ENCODE measurements at regions not wholly inside any gene's neighbourhood (a gene's known extent, or its start where the extent isn't known, plus 50 kb on each side); places are given as distances from the start of the nearest gene placed in this dataset.
"Not testable (repeated sequence)": the region's sequence is repeated elsewhere in the genome, so short reads cannot be mapped to it uniquely, and the experiment has no call there.

- Histone ChIP-seq H3K4me3 (no peak overlapping the region), H3K4me1 (no peaks in the 10 kb centered on the region; the same call in 1 of the 2 replicates), H3K36me3 (replicated peaks) (no peaks in the 10 kb centered on the region), H3K9me3 (no peaks in the 10 kb centered on the region), H3K27me3 (ENCODE audit: low read depth) (peaks cover 6% of the 10 kb centered on the region; the same call in 1 of the 2 replicates)
- in situ Hi-C loops (cut with MboI; ENCODE audit: low sequenced_read_pairs), result loop anchor here (25.0 kb wide), 1 partner anchor 408 kb away; no protein-coding TSS in a partner anchor
- DNase-seq (ENCODE audit: low spot score in 2 of 2), result no peak
These were observed 62.7 kb upstream of the ABLIM1 start for GRCh38 chr10:114720685-114721278.

- in situ Hi-C loops (cut with MboI; ENCODE audit: low sequenced_read_pairs), result loop anchor here (25.0 kb wide), 1 partner anchor 410 kb away; no protein-coding TSS in a partner anchor
- not testable (repeated sequence) for H3K36me3 ChIP-seq (replicated peaks); H3K4me1 ChIP-seq; H3K27me3 ChIP-seq (ENCODE audit: low read depth); DNase-seq (ENCODE audit: low spot score in 2 of 2); H3K9me3 ChIP-seq; H3K4me3 ChIP-seq
These were observed 64.1 kb upstream of the ABLIM1 start for GRCh38 chr10:114722136-114722535.

GRCh38 chr10:114723361-114723760 lies 65.3 kb upstream of the ABLIM1 start:
- DNase-seq (ENCODE audit: low spot score in 2 of 2), result no peak
- Histone ChIP-seq H3K4me1 (no peaks in the 10 kb centered on the region; the same call in 1 of the 2 replicates), H3K4me3 (no peak overlapping the region), H3K9me3 (no peaks in the 10 kb centered on the region), H3K36me3 (replicated peaks) (no peaks in the 10 kb centered on the region), H3K27me3 (ENCODE audit: low read depth) (no peaks in the 10 kb centered on the region)
- in situ Hi-C loops (cut with MboI; ENCODE audit: low sequenced_read_pairs), result loop anchor here (25.0 kb wide), 1 partner anchor 411 kb away; no protein-coding TSS in a partner anchor

GRCh38 chr10:114723991-114724715 lies 66.1 kb upstream of the ABLIM1 start:
- H3K27me3 ChIP-seq (ENCODE audit: low read depth), result no peaks in the 10 kb centered on the region
- H3K4me1 ChIP-seq, result no peaks in the 10 kb centered on the region; the same call in 1 of the 2 replicates
- DNase-seq (ENCODE audit: low spot score in 2 of 2), result no peak
- H3K36me3 ChIP-seq (replicated peaks), result no peaks in the 10 kb centered on the region
- no peaks in the 10 kb centered on the region for H3K9me3 ChIP-seq
- no peak overlapping the region for H3K4me3 ChIP-seq
- in situ Hi-C loops (cut with MboI; ENCODE audit: low sequenced_read_pairs), result loop anchor here (25.0 kb wide), 1 partner anchor 412 kb away; no protein-coding TSS in a partner anchor

GRCh38 chr10:114724716-114725106 lies 66.6 kb upstream of the ABLIM1 start:
- Histone ChIP-seq H3K36me3 (replicated peaks) (no peaks in the 10 kb centered on the region), H3K4me3 (no peak overlapping the region), H3K4me1 (no peaks in the 10 kb centered on the region; the same call in 1 of the 2 replicates), H3K9me3 (no peaks in the 10 kb centered on the region), H3K27me3 (ENCODE audit: low read depth) (no peaks in the 10 kb centered on the region)
- DNase-seq (ENCODE audit: low spot score in 2 of 2), result no peak
- in situ Hi-C loops (cut with MboI; ENCODE audit: low sequenced_read_pairs), result loop anchor here (25.0 kb wide), 1 partner anchor 412 kb away; no protein-coding TSS in a partner anchor

GRCh38 chr10:114726820-114727271 lies 68.8 kb upstream of the ABLIM1 start:
- no peak for DNase-seq (ENCODE audit: low spot score in 2 of 2)
- H3K36me3 ChIP-seq (replicated peaks), result no peaks in the 10 kb centered on the region
- H3K4me1 ChIP-seq, result no peaks in the 10 kb centered on the region; the same call in 1 of the 2 replicates
- no peaks in the 10 kb centered on the region for H3K27me3 ChIP-seq (ENCODE audit: low read depth)
- H3K9me3 ChIP-seq, result no peaks in the 10 kb centered on the region
- H3K4me3 ChIP-seq, result no peak overlapping the region
- in situ Hi-C loops (cut with MboI; ENCODE audit: low sequenced_read_pairs), result no loop called here

GRCh38 chr10:114728325-114728724 lies 70.2 kb upstream of the ABLIM1 start:
- no peaks in the 10 kb centered on the region for H3K27me3 ChIP-seq (ENCODE audit: low read depth)
- no peaks in the 10 kb centered on the region; the same call in 1 of the 2 replicates for H3K4me1 ChIP-seq
- no peaks in the 10 kb centered on the region for H3K9me3 ChIP-seq
- H3K36me3 ChIP-seq (replicated peaks), result no peaks in the 10 kb centered on the region
- H3K4me3 ChIP-seq, result no peak overlapping the region
- no peak for DNase-seq (ENCODE audit: low spot score in 2 of 2)
- in situ Hi-C loops (cut with MboI; ENCODE audit: low sequenced_read_pairs), result no loop called here

GRCh38 chr10:114729103-114729659 lies 71.1 kb upstream of the ABLIM1 start:
- Histone ChIP-seq H3K4me3 (no peak overlapping the region), H3K4me1 (no peaks in the 10 kb centered on the region), H3K27me3 (ENCODE audit: low read depth) (no peaks in the 10 kb centered on the region), H3K9me3 (no peaks in the 10 kb centered on the region), H3K36me3 (replicated peaks) (no peaks in the 10 kb centered on the region)
- DNase-seq (ENCODE audit: low spot score in 2 of 2), result no peak
- in situ Hi-C loops (cut with MboI; ENCODE audit: low sequenced_read_pairs), result no loop called here

GRCh38 chr10:114730291-114730690 lies 72.2 kb upstream of the ABLIM1 start:
- no peak for DNase-seq (ENCODE audit: low spot score in 2 of 2)
- Histone ChIP-seq H3K4me3 (no peak overlapping the region), H3K36me3 (replicated peaks) (no peaks in the 10 kb centered on the region), H3K9me3 (no peaks in the 10 kb centered on the region), H3K27me3 (ENCODE audit: low read depth) (no peaks in the 10 kb centered on the region), H3K4me1 (no peaks in the 10 kb centered on the region)
- in situ Hi-C loops (cut with MboI; ENCODE audit: low sequenced_read_pairs), result no loop called here

- no peak for DNase-seq (ENCODE audit: low spot score in 2 of 2)
- Histone ChIP-seq H3K9me3 (no peaks in the 10 kb centered on the region), H3K27me3 (ENCODE audit: low read depth) (no peaks in the 10 kb centered on the region), H3K4me3 (no peak overlapping the region), H3K4me1 (no peaks in the 10 kb centered on the region), H3K36me3 (replicated peaks) (no peaks in the 10 kb centered on the region)
- in situ Hi-C loops (cut with MboI; ENCODE audit: low sequenced_read_pairs), result no loop called here
These were observed 74.9 kb upstream of the ABLIM1 start for GRCh38 chr10:114732931-114733330.

- Histone ChIP-seq H3K9me3 (no peaks in the 10 kb centered on the region), H3K4me3 (no peak overlapping the region), H3K4me1 (no peaks in the 10 kb centered on the region), H3K36me3 (replicated peaks) (no peaks in the 10 kb centered on the region), H3K27me3 (ENCODE audit: low read depth) (peaks cover 3% of the 10 kb centered on the region; the same call in 1 of the 2 replicates)
- no peak for DNase-seq (ENCODE audit: low spot score in 2 of 2)
- in situ Hi-C loops (cut with MboI; ENCODE audit: low sequenced_read_pairs), result no loop called here
These were observed 77.9 kb upstream of the ABLIM1 start for GRCh38 chr10:114735946-114736345.

- H3K27me3 ChIP-seq (ENCODE audit: low read depth), result peaks cover 8% of the 10 kb centered on the region
- H3K36me3 ChIP-seq (replicated peaks), result no peaks in the 10 kb centered on the region
- DNase-seq (ENCODE audit: low spot score in 2 of 2), result no peak
- no peaks in the 10 kb centered on the region for H3K4me1 ChIP-seq
- in situ Hi-C loops (cut with MboI; ENCODE audit: low sequenced_read_pairs), result no loop called here
- H3K4me3 ChIP-seq, result no peak overlapping the region
- no peaks in the 10 kb centered on the region for H3K9me3 ChIP-seq
These were observed 77.9 kb upstream of the FHIP2A start for GRCh38 chr10:114743521-114744231.

GRCh38 chr10:114746531-114746930 lies 75.0 kb upstream of the FHIP2A start:
- in situ Hi-C loops (cut with MboI; ENCODE audit: low sequenced_read_pairs), result no loop called here
- no peak overlapping the region for H3K4me3 ChIP-seq
- no peak for DNase-seq (ENCODE audit: low spot score in 2 of 2)
- no peaks in the 10 kb centered on the region for H3K9me3 ChIP-seq
- H3K4me1 ChIP-seq, result no peaks in the 10 kb centered on the region
- no peaks in the 10 kb centered on the region for H3K36me3 ChIP-seq (replicated peaks)
- H3K27me3 ChIP-seq (ENCODE audit: low read depth), result peaks cover 19% of the 10 kb centered on the region

All from HAP-1 (cell line).